ENCODE measurements at regions not wholly inside any gene's neighbourhood (a gene's known extent, or its start where the extent isn't known, plus 50 kb on each side); places are given as distances from the start of the nearest gene placed in this dataset.

- DNase-seq (no peak), ATAC-seq (no peak)
- intact Hi-C loops (cut with micrococcal nuclease), result no loop called here
- no peak for TF ChIP-seq CTCF (IDR thresholded peaks at IDR 0.05)
- H3K27me3 Mint-ChIP-seq, result no peaks in the 10 kb centered on the region
- H3K36me3 Mint-ChIP-seq (ENCODE audit: low read depth), result no peaks in the 10 kb centered on the region
- no peak overlapping the region for H3K4me3 Mint-ChIP-seq
- H3K9me3 Mint-ChIP-seq, result no peaks in the 10 kb centered on the region
- no peaks in the 10 kb centered on the region for H3K4me1 Mint-ChIP-seq (ENCODE audit: low read depth)
- ChIA-PET POLR2A (no interaction called here), CTCF (no interaction called here)
- no peak overlapping the region for H3K27ac Mint-ChIP-seq
Measured at GRCh38 chr5:92822183-92822582, 758.8 kb downstream of the NR2F1-AS1 start.

- DNase-seq (no peak), ATAC-seq (no peak)
- Mint-ChIP-seq H3K27ac (no peak overlapping the region), H3K36me3 (ENCODE audit: low read depth) (no peaks in the 10 kb centered on the region), H3K27me3 (no peaks in the 10 kb centered on the region), H3K4me1 (ENCODE audit: low read depth) (no peaks in the 10 kb centered on the region), H3K9me3 (peaks cover 3% of the 10 kb centered on the region), H3K4me3 (no peak overlapping the region)
- ChIA-PET POLR2A (no interaction called here), CTCF (no interaction called here)
- intact Hi-C loops (cut with micrococcal nuclease), result no loop called here
- TF ChIP-seq CTCF (IDR thresholded peaks at IDR 0.05), result no peak
Measured at GRCh38 chr5:92809855-92810465, 771.1 kb downstream of the NR2F1-AS1 start.

GRCh38 chr5:92808474-92808873, 772.5 kb downstream of the NR2F1-AS1 start:
- DNase-seq (no peak), ATAC-seq (no peak)
- Mint-ChIP-seq H3K36me3 (ENCODE audit: low read depth) (no peaks in the 10 kb centered on the region), H3K9me3 (no peaks in the 10 kb centered on the region), H3K27me3 (no peaks in the 10 kb centered on the region), H3K4me3 (no peak overlapping the region), H3K4me1 (ENCODE audit: low read depth) (no peaks in the 10 kb centered on the region), H3K27ac (no peak overlapping the region)
- ChIA-PET POLR2A (no interaction called here), CTCF (no interaction called here)
- TF ChIP-seq CTCF (IDR thresholded peaks at IDR 0.05), result no peak
- intact Hi-C loops (cut with micrococcal nuclease), result no loop called here

GRCh38 chr5:92807085-92807484, 773.9 kb downstream of the NR2F1-AS1 start:
- no peaks in the 10 kb centered on the region for H3K27me3 Mint-ChIP-seq
- H3K4me1 Mint-ChIP-seq (ENCODE audit: low read depth), result no peaks in the 10 kb centered on the region
- H3K36me3 Mint-ChIP-seq (ENCODE audit: low read depth), result no peaks in the 10 kb centered on the region
- no peak for DNase-seq
- no peak overlapping the region for H3K27ac Mint-ChIP-seq
- no peak overlapping the region for H3K4me3 Mint-ChIP-seq
- ChIA-PET POLR2A (no interaction called here), CTCF (no interaction called here)
- no peak for ATAC-seq
- no peak for TF ChIP-seq CTCF (IDR thresholded peaks at IDR 0.05)
- no peaks in the 10 kb centered on the region for H3K9me3 Mint-ChIP-seq
- intact Hi-C loops (cut with micrococcal nuclease), result no loop called here

- intact Hi-C loops (cut with micrococcal nuclease), result no loop called here
- DNase-seq (no peak), ATAC-seq (no peak)
- Mint-ChIP-seq H3K27me3 (no peaks in the 10 kb centered on the region), H3K4me3 (no peak overlapping the region), H3K36me3 (ENCODE audit: low read depth) (no peaks in the 10 kb centered on the region), H3K27ac (no peak overlapping the region), H3K9me3 (no peaks in the 10 kb centered on the region), H3K4me1 (ENCODE audit: low read depth) (no peaks in the 10 kb centered on the region)
- CTCF ChIA-PET, result no interaction called here
- POLR2A ChIA-PET, result no interaction called here
- no peak for TF ChIP-seq CTCF (IDR thresholded peaks at IDR 0.05)
Measured at GRCh38 chr5:92805446-92805845, 775.6 kb downstream of the NR2F1-AS1 start.

Measured in activated CD8-positive, alpha-beta T cell treated with anti-CD3 and anti-CD28 coated beads for 36 hours (primary cell).